Neural cell (in vitro differentiated cells): ENCODE measurements at regions not wholly inside any gene's neighbourhood (a gene's known extent, or its start where the extent isn't known, plus 50 kb on each side); places are given as distances from the start of the nearest gene placed in this dataset.

Source experiments
- H2AFZ ChIP-seq: fragments of 200-600, 300-800 bp; sonication (generic), shearing (Covaris generic); 2 replicates; pipeline ENCODE4 v1.6.0; 2014; ENCODE audit warnings: low read depth, mild to moderate bottlenecking, antibody characterized with exemption, low read length, moderate library complexity
- H3F3A ChIP-seq: fragments of 200-600 bp; shearing (Covaris generic); 2 replicates; pipeline ENCODE4 v1.6.1; 2016; ENCODE audit warnings: mild to moderate bottlenecking, moderate library complexity, mixed read lengths, antibody characterized with exemption, low read length; ENCODE audit not compliant: insufficient read depth, poor library complexity, severe bottlenecking
- H3K27ac ChIP-seq: fragments of 200-600, 300-800 bp; sonication (generic), shearing (Covaris generic); 2 replicates; pipeline ENCODE4 v1.5.1; 2014; ENCODE audit warnings: mild to moderate bottlenecking, low read length, moderate library complexity
- H3K27me3 ChIP-seq: fragments of 300-800, 200-600 bp; sonication (generic), shearing (Covaris generic); 2 replicates; pipeline ENCODE4 v1.6.0; 2014; ENCODE audit warnings: mild to moderate bottlenecking, low read depth, low read length, moderate library complexity; ENCODE audit not compliant: insufficient read depth
- H3K36me3 ChIP-seq: fragments of 300-800, 200-600 bp; sonication (generic), shearing (Covaris generic); 2 replicates; pipeline ENCODE4 v1.5.1; 2014; ENCODE audit warnings: mild to moderate bottlenecking, antibody characterized with exemption, low read length, moderate library complexity; ENCODE audit not compliant: insufficient read depth
- H3K4me2 ChIP-seq: fragments of 300-800, 200-600 bp; sonication (generic), shearing (Covaris generic); 2 replicates; pipeline ENCODE4 v1.6.0; 2014; ENCODE audit warnings: mild to moderate bottlenecking, low read length
- H3K4me3 ChIP-seq: fragments of 300-800, 200-600 bp; sonication (generic), shearing (Covaris generic); 2 replicates; pipeline ENCODE4 v1.5.1; 2014; ENCODE audit warnings: mild to moderate bottlenecking, low read length, moderate library complexity
- H3K79me2 ChIP-seq: fragments of 200-600 bp; shearing (Covaris generic); replicated peaks from 2 replicates; pipeline ENCODE4 v1.6.0; 2014; ENCODE audit warnings: mild to moderate bottlenecking, low read length, moderate library complexity; ENCODE audit not compliant: insufficient read depth
- H3K9ac ChIP-seq: fragments of 300-800, 200-600 bp; sonication (generic), shearing (Covaris generic); 2 replicates; pipeline ENCODE4 v1.6.1; 2016; ENCODE audit warnings: mild to moderate bottlenecking, low read length, mixed read lengths
- H3K9me2 ChIP-seq: fragments of 200-600 bp; shearing (Covaris generic); 2 replicates; pipeline ENCODE4 v1.6.1; 2016; ENCODE audit warnings: mild to moderate bottlenecking, low read length, mixed read lengths; ENCODE audit not compliant: insufficient read depth
- H3K9me3 ChIP-seq: fragments of 200-600, 300-800 bp; sonication (generic), shearing (Covaris generic); 2 replicates; pipeline ENCODE4 v1.6.1; 2016; ENCODE audit warnings: mild to moderate bottlenecking, mixed run types, low read length, moderate library complexity, mixed read lengths
- H4K20me1 ChIP-seq: fragments of 200-600 bp; shearing (Covaris generic); 2 replicates; pipeline ENCODE4 v1.6.1; 2016; ENCODE audit warnings: mild to moderate bottlenecking, mixed run types; ENCODE audit not compliant: insufficient read depth
- EP300 ChIP-seq: fragments of 450-650 bp; conservative IDR thresholded peaks from 2 replicates; pipeline ENCODE4 v1.6.1; 2014; ENCODE audit warnings: antibody characterized with exemption, mild to moderate bottlenecking, moderate library complexity; ENCODE audit not compliant: poor library complexity, severe bottlenecking
- EZH2 ChIP-seq: fragments of 200-600, 300-800 bp; shearing (Covaris generic), sonication (generic); IDR thresholded peaks from 2 replicates; pipeline ENCODE4 v1.6.1; 2014; ENCODE audit warnings: antibody characterized with exemption, low read length, borderline replicate concordance, mild to moderate bottlenecking; ENCODE audit not compliant: insufficient read depth, poor library complexity, severe bottlenecking
- MXI1 ChIP-seq: fragments of 450-650 bp; conservative IDR thresholded peaks from 2 replicates; pipeline ENCODE4 v1.6.1; 2014; ENCODE audit warnings: antibody characterized with exemption, mild to moderate bottlenecking; ENCODE audit not compliant: poor library complexity, severe bottlenecking
- POLR2AphosphoS5 ChIP-seq: IDR thresholded peaks from 2 replicates; pipeline ENCODE4 v1.6.1; 2012
- RAD21 ChIP-seq: fragments of 450-650 bp; conservative IDR thresholded peaks from 2 replicates; pipeline ENCODE4 v1.6.1; 2014; ENCODE audit warnings: antibody characterized with exemption, mild to moderate bottlenecking, moderate library complexity
- SMC3 ChIP-seq: fragments of 450-650 bp; conservative IDR thresholded peaks from 2 replicates; pipeline ENCODE4 v1.6.1; 2014; ENCODE audit warnings: antibody characterized with exemption, mild to moderate bottlenecking, moderate library complexity; ENCODE audit not compliant: poor library complexity
- TAF1 ChIP-seq: IDR thresholded peaks from 2 replicates; pipeline ENCODE4 v1.6.1; 2012; ENCODE audit warnings: low read depth
- TF ChIP-seq, protein P1 (sequence below): fragments of 450-650 bp; IDR thresholded peaks from 2 replicates; pipeline ENCODE4 v1.5.1; 2014; ENCODE audit warnings: antibody characterized with exemption, mild to moderate bottlenecking, moderate library complexity; ENCODE audit not compliant: poor library complexity, severe bottlenecking
- TF ChIP-seq, protein P2 (sequence below): IDR thresholded peaks from 2 replicates; pipeline ENCODE4 v1.6.1; 2012; ENCODE audit warnings: borderline replicate concordance

DNA sequence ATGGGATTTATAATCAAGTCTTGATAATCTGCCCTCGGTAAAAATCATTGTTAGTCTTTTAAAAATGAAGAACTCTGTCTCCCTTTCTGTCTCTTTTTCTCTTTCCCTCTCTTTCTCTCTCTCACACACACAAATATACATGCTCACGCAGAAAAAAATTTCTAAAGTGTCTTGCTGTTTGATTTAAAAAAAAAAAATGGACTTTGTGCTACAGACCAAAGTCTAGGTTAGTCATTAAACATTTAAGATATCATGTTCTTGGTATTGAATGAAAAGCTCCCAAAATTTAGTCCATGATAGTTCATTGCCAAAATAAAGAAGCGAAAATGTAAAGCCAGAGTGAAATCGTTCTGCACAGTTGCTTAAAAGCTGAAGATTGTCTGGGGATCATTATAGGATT lies 665.8 kb downstream of the SORCS1 start:
- H3K36me3 ChIP-seq: no peaks in the 10 kb centered on the region
- no peak overlapping the region for H3K4me3 ChIP-seq
- H3K79me2 ChIP-seq: no peaks in the 10 kb centered on the region
- H3K9me3 ChIP-seq: no peaks in the 10 kb centered on the region
- H3K4me2 ChIP-seq: no peak overlapping the region
- H3K9ac ChIP-seq: no peak overlapping the region
- no peak overlapping the region for H2AFZ ChIP-seq
- TF ChIP-seq TAF1: no peak
- no peak for TF ChIP-seq EZH2
- no peak for TF ChIP-seq SMC3
- TF ChIP-seq, protein P1, sequence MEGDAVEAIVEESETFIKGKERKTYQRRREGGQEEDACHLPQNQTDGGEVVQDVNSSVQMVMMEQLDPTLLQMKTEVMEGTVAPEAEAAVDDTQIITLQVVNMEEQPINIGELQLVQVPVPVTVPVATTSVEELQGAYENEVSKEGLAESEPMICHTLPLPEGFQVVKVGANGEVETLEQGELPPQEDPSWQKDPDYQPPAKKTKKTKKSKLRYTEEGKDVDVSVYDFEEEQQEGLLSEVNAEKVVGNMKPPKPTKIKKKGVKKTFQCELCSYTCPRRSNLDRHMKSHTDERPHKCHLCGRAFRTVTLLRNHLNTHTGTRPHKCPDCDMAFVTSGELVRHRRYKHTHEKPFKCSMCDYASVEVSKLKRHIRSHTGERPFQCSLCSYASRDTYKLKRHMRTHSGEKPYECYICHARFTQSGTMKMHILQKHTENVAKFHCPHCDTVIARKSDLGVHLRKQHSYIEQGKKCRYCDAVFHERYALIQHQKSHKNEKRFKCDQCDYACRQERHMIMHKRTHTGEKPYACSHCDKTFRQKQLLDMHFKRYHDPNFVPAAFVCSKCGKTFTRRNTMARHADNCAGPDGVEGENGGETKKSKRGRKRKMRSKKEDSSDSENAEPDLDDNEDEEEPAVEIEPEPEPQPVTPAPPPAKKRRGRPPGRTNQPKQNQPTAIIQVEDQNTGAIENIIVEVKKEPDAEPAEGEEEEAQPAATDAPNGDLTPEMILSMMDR: no peak
- no peak for TF ChIP-seq RAD21
- no peak for TF ChIP-seq POLR2AphosphoS5
- TF ChIP-seq EP300: no peak
- no peak for TF ChIP-seq MXI1
- H3F3A ChIP-seq: no peaks in the 10 kb centered on the region
- H4K20me1 ChIP-seq: no peaks in the 10 kb centered on the region
- H3K27ac ChIP-seq: no peak overlapping the region
- no peaks in the 10 kb centered on the region for H3K27me3 ChIP-seq
- H3K9me2 ChIP-seq: no peaks in the 10 kb centered on the region

DNA sequence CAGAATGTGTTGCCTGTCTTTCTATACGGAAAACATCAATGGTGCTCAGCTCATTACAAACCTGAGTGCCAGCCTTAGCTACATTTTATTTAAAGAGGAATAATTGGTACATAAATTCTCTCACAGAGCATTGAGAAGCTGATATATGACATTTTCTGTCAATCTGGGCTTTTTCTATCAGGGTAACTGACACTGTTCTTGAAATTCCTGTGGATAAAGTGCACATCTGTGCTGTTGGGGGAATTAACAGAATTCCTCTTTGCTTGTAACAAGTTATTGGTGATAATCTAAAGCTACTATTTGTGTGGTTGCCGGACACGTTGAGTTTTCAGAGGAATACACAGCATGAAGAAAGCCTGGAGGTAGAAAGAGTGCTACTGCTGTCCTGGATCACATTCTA lies 668.6 kb downstream of the SORCS1 start:
- Histone ChIP-seq H3K79me2 (no peaks in the 10 kb centered on the region), H3K4me2 (peak overlapping the region; percentile 11), H3K9me2 (no peaks in the 10 kb centered on the region), H3K27ac (peak overlapping the region; percentile 76), H3K9me3 (no peaks in the 10 kb centered on the region), H4K20me1 (no peaks in the 10 kb centered on the region), H3F3A (no peaks in the 10 kb centered on the region), H3K36me3 (no peaks in the 10 kb centered on the region), H2AFZ (no peak overlapping the region), H3K4me3 (peak overlapping the region; percentile 36), H3K27me3 (no peaks in the 10 kb centered on the region), H3K9ac (no peak overlapping the region)
- TF ChIP-seq POLR2AphosphoS5: peak; percentile 22
- no peak for TF ChIP-seq MXI1
- TF ChIP-seq TAF1: no peak
- TF ChIP-seq EP300: peak; percentile 89
- TF ChIP-seq RAD21: no peak
- TF ChIP-seq SMC3: no peak
- TF ChIP-seq, protein P2, sequence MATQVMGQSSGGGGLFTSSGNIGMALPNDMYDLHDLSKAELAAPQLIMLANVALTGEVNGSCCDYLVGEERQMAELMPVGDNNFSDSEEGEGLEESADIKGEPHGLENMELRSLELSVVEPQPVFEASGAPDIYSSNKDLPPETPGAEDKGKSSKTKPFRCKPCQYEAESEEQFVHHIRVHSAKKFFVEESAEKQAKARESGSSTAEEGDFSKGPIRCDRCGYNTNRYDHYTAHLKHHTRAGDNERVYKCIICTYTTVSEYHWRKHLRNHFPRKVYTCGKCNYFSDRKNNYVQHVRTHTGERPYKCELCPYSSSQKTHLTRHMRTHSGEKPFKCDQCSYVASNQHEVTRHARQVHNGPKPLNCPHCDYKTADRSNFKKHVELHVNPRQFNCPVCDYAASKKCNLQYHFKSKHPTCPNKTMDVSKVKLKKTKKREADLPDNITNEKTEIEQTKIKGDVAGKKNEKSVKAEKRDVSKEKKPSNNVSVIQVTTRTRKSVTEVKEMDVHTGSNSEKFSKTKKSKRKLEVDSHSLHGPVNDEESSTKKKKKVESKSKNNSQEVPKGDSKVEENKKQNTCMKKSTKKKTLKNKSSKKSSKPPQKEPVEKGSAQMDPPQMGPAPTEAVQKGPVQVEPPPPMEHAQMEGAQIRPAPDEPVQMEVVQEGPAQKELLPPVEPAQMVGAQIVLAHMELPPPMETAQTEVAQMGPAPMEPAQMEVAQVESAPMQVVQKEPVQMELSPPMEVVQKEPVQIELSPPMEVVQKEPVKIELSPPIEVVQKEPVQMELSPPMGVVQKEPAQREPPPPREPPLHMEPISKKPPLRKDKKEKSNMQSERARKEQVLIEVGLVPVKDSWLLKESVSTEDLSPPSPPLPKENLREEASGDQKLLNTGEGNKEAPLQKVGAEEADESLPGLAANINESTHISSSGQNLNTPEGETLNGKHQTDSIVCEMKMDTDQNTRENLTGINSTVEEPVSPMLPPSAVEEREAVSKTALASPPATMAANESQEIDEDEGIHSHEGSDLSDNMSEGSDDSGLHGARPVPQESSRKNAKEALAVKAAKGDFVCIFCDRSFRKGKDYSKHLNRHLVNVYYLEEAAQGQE: peak; percentile 93

DNA sequence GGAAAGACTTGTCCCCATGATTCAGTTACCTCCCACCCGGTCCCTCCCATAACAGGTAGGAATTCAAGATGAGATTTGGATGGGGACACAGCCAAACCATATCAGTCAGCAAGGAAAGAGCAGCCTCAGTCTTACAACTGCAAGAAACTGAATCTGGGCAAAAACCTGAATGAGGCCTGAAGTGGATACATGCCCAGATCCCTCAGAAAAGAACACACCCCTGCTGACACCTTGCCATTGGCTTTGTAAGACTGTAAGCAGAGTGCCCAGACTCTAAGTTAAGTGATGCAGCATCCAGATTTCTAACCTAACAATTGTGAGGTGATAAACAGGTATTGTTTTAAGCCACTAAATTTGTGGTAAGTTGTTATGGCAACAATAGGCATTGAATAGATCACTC lies 670.8 kb downstream of the SORCS1 start:
- no peak overlapping the region for H3K4me3 ChIP-seq
- H3K9ac ChIP-seq: no peak overlapping the region
- no peak overlapping the region for H3K27ac ChIP-seq
- H4K20me1 ChIP-seq: no peaks in the 10 kb centered on the region
- H3K9me3 ChIP-seq: no peaks in the 10 kb centered on the region
- no peaks in the 10 kb centered on the region for H3K27me3 ChIP-seq
- H3K36me3 ChIP-seq: no peaks in the 10 kb centered on the region
- H2AFZ ChIP-seq: no peak overlapping the region
- no peak overlapping the region for H3K4me2 ChIP-seq
- H3K9me2 ChIP-seq: no peaks in the 10 kb centered on the region
- no peaks in the 10 kb centered on the region for H3F3A ChIP-seq
- TF ChIP-seq MXI1: no peak
- no peak for TF ChIP-seq TAF1
- no peak for TF ChIP-seq EZH2
- no peak for TF ChIP-seq POLR2AphosphoS5
- no peak for TF ChIP-seq SMC3
- TF ChIP-seq, protein P2: no peak
- TF ChIP-seq, protein P1: no peak
- TF ChIP-seq EP300: no peak
- no peak for TF ChIP-seq RAD21
- H3K79me2 ChIP-seq: no peaks in the 10 kb centered on the region
